ENCODE measurements at regions not wholly inside any gene's neighbourhood (a gene's known extent, or its start where the extent isn't known, plus 50 kb on each side); places are given as distances from the start of the nearest gene placed in this dataset.
"Not testable (repeated sequence)": the region's sequence is repeated elsewhere in the genome, so short reads cannot be mapped to it uniquely, and the experiment has no call there.

GRCh38 chr11:37861671-37862070, 1263.6 kb upstream of the RAG2 start:
- Histone ChIP-seq H3K9ac (ENCODE audit: low read length) (no peak overlapping the region), H3K36me3 (ENCODE audit: control insufficient read depth in 1 of 2, insufficient read depth in 2 of 2, low read length in 2 of 2) (no peaks in the 10 kb centered on the region), H3K9me3 (ENCODE audit: control insufficient read depth in 1 of 2, insufficient read depth in 1 of 2, low read depth in 1 of 2, low read length in 2 of 2) (peaks cover 0 to 3% of the 10 kb centered on the region in 2 experiments; a peak in 2 of 4 replicates), H3K4me3 (replicated peaks in 1 of 2; ENCODE audit: low read depth in 1 of 2, low read length in 2 of 2) (no peak overlapping the region), H3K9me2 (ENCODE audit: insufficient read depth) (no peaks in the 10 kb centered on the region), H2AFZ (ENCODE audit: low read depth, low read length, poor library complexity, severe bottlenecking) (no peak overlapping the region), H3K27me3 (ENCODE audit: insufficient read depth, low read length) (no peaks in the 10 kb centered on the region), H4K20me1 (ENCODE audit: insufficient read depth) (no peaks in the 10 kb centered on the region), H3K79me2 (ENCODE audit: insufficient read depth, low read length) (no peaks in the 10 kb centered on the region), H3K4me1 (ENCODE audit: control insufficient read depth in 1 of 2, insufficient read depth in 2 of 2, low read length in 2 of 2) (no peaks in the 10 kb centered on the region), H3K27ac (ENCODE audit: low read depth, low read length) (no peak overlapping the region), H3K4me2 (ENCODE audit: low read length) (no peak overlapping the region)
- ChIA-PET POLR2A (no interaction called here), RAD21 (ENCODE audit: low non-redundant PET in 1 of 2, low total read pairs in 2 of 2, uncharacterized antibody in 2 of 2, unreplicated experiment in 2 of 2) (no interaction called here), CTCF (no interaction called here)
- no peak for TF ChIP-seq SIN3A (IDR thresholded peaks at IDR 0.05; ENCODE audit: low read depth)
- no peak for TF ChIP-seq YY1 (IDR thresholded peaks at IDR 0.05; ENCODE audit: extremely low read depth, insufficient replicate concordance, low read depth, low read length)
- no peak for TF ChIP-seq ELF1 (IDR thresholded peaks at IDR 0.05; ENCODE audit: borderline replicate concordance, low read depth)
- TF ChIP-seq CBX3 (IDR thresholded peaks at IDR 0.05; ENCODE audit: low read depth) = no peak
- TF ChIP-seq CTCF (IDR thresholded peaks at IDR 0.05 in 2 of 3, conservative IDR thresholded peaks at IDR 0.05 in 1 of 3; ENCODE audit: borderline replicate concordance in 1 of 3, insufficient read depth in 1 of 3, low read depth in 2 of 3, low read length in 2 of 3) = no peak
- no peak for TF ChIP-seq EZH2phosphoT487 (IDR thresholded peaks at IDR 0.05; ENCODE audit: borderline replicate concordance)
- no peak for TF ChIP-seq POLR2AphosphoS5 (IDR thresholded peaks at IDR 0.05; ENCODE audit: low read depth, low read length)
- no peak for TF ChIP-seq FOSL1 (IDR thresholded peaks at IDR 0.05; ENCODE audit: low read depth)
- TF ChIP-seq RAD21 (IDR thresholded peaks at IDR 0.05; ENCODE audit: low read depth) = no peak
- TF ChIP-seq POLR2A (IDR thresholded peaks at IDR 0.05; ENCODE audit: borderline replicate concordance, extremely low read depth, insufficient read depth, insufficient read length) = no peak
- TF ChIP-seq REST (IDR thresholded peaks at IDR 0.05; ENCODE audit: low read depth) = no peak
- TF ChIP-seq, protein P1, sequence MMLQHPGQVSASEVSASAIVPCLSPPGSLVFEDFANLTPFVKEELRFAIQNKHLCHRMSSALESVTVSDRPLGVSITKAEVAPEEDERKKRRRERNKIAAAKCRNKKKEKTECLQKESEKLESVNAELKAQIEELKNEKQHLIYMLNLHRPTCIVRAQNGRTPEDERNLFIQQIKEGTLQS (IDR thresholded peaks at IDR 0.05) = no peak
- no peak for TF ChIP-seq SP1 (IDR thresholded peaks at IDR 0.05; ENCODE audit: low read depth)
- no peak for TF ChIP-seq JUND (IDR thresholded peaks at IDR 0.05)
- no peak for TF ChIP-seq EGR1 (IDR thresholded peaks at IDR 0.05; ENCODE audit: low read depth)
- no peak for TF ChIP-seq SRF (IDR thresholded peaks at IDR 0.05; ENCODE audit: low read depth)
- TF ChIP-seq, protein P2, sequence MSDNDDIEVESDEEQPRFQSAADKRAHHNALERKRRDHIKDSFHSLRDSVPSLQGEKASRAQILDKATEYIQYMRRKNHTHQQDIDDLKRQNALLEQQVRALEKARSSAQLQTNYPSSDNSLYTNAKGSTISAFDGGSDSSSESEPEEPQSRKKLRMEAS (IDR thresholded peaks at IDR 0.05) = no peak
- ATAC-seq (no peak), DNase-seq (ENCODE audit: low read depth, low spot score) (no peak)
- intact Hi-C loops (cut with micrococcal nuclease) = no loop called here
- no TSS peak for BruUV-seq (replicated peaks)

DNA sequence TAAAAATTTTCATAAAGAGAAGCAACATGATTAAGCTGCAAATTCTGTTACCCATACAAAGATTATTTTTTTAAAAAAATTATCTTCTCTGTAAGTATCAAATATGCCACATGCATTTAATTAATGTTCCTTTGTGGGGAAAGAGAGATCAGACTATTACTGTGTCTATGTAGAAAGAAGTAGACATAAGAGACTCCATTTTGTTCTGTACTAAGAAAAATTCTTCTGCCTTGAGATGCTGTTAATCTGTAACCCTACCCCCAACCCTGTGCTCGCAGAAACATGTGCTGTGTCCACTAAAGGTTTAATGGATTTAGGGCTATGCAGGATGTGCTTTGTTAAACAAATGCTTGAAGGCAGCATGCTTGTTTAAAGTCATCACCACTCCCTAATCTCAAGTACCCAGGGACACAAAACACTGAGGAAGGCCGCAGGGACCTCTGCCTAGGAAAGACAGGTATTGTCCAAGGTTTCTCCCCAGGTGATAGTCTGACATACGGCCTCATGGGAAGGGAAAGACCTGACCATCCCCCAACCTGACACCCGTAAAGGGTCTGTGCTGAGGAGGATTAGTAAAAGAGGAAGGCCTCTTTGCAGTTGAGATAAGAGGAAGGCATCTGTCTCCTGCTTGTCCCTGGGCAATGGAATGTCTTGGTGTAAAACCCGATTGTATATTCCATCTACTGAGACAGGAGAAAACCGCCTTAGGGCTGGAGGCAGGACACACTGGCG, 1260.9 kb upstream of the RAG2 start:
- H2AFZ ChIP-seq (ENCODE audit: low read depth, low read length, poor library complexity, severe bottlenecking); ATAC-seq; H3K4me3 ChIP-seq (replicated peaks in 1 of 2; ENCODE audit: low read depth in 1 of 2, low read length in 2 of 2); H3K4me1 ChIP-seq (ENCODE audit: control insufficient read depth in 1 of 2, insufficient read depth in 2 of 2, low read length in 2 of 2); H3K79me2 ChIP-seq (ENCODE audit: insufficient read depth, low read length); H3K36me3 ChIP-seq (ENCODE audit: control insufficient read depth in 1 of 2, insufficient read depth in 2 of 2, low read length in 2 of 2); RAD21 ChIA-PET (ENCODE audit: low non-redundant PET in 1 of 2, low total read pairs in 2 of 2, uncharacterized antibody in 2 of 2, unreplicated experiment in 2 of 2); CTCF ChIA-PET; BruUV-seq (replicated peaks); H3K27me3 ChIP-seq (ENCODE audit: insufficient read depth, low read length); H4K20me1 ChIP-seq (ENCODE audit: insufficient read depth); intact Hi-C loops (cut with micrococcal nuclease); H3K9me2 ChIP-seq (ENCODE audit: insufficient read depth); H3K4me2 ChIP-seq (ENCODE audit: low read length); DNase-seq (ENCODE audit: low read depth, low spot score); H3K9me3 ChIP-seq (ENCODE audit: control insufficient read depth in 1 of 2, insufficient read depth in 1 of 2, low read depth in 1 of 2, low read length in 2 of 2); H3K27ac ChIP-seq (ENCODE audit: low read depth, low read length); POLR2A ChIA-PET; H3K9ac ChIP-seq (ENCODE audit: low read length): not testable (repeated sequence)
